ENCODE measurements at regions not wholly inside any gene's neighbourhood (a gene's known extent, or its start where the extent isn't known, plus 50 kb on each side); places are given as distances from the start of the nearest gene placed in this dataset.

DNA sequence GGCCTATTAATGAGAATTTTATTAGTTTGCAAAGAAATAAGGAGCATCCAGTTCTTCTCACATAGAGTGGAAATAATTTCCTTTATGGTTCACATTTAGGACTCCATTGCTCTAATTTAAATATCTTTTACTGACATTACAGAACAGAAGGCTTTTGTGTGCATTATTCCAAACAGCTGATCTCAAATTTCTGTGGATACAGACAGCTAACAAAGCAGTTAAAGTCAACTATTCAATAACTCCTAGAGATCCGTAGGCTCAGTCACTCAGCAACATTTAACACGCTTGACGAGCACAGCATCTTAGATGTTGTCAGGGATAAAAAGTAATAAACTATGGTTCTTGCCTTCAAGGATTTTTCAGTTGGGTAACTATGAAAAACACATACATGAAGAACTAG is 305.8 kb upstream of the SYNCRIP start:
- Histone ChIP-seq H3K4me3 (ENCODE audit: low read length) (no peak overlapping the region), H3K9ac (ENCODE audit: extremely low read depth, low read length, poor library complexity, severe bottlenecking) (no peak overlapping the region), H3K27ac (ENCODE audit: low read depth, low read length) (peak overlapping the region; percentile 9), H3K4me1 (ENCODE audit: control insufficient read depth, insufficient read depth, low read length) (no peaks in the 10 kb centered on the region), H3K9me3 (ENCODE audit: control insufficient read depth, low read length) (peaks cover 18% of the 10 kb centered on the region), H3K36me3 (ENCODE audit: control insufficient read depth, insufficient read depth, low read length) (no peaks in the 10 kb centered on the region), H3K27me3 (ENCODE audit: control insufficient read depth, insufficient read depth, low read length, poor library complexity, severe bottlenecking) (no peaks in the 10 kb centered on the region)
- Mint-ChIP-seq H3K36me3 (ENCODE audit: low read depth) (peaks cover 4% of the 10 kb centered on the region), H3K9me3 (peaks cover 17% of the 10 kb centered on the region), H3K27me3 (ENCODE audit: insufficient read depth) (peaks cover 11% of the 10 kb centered on the region), H3K4me3 (no peak overlapping the region), H3K27ac (no peak overlapping the region), H3K4me1 (peaks cover 3% of the 10 kb centered on the region)
- TF ChIP-seq, protein P1, sequence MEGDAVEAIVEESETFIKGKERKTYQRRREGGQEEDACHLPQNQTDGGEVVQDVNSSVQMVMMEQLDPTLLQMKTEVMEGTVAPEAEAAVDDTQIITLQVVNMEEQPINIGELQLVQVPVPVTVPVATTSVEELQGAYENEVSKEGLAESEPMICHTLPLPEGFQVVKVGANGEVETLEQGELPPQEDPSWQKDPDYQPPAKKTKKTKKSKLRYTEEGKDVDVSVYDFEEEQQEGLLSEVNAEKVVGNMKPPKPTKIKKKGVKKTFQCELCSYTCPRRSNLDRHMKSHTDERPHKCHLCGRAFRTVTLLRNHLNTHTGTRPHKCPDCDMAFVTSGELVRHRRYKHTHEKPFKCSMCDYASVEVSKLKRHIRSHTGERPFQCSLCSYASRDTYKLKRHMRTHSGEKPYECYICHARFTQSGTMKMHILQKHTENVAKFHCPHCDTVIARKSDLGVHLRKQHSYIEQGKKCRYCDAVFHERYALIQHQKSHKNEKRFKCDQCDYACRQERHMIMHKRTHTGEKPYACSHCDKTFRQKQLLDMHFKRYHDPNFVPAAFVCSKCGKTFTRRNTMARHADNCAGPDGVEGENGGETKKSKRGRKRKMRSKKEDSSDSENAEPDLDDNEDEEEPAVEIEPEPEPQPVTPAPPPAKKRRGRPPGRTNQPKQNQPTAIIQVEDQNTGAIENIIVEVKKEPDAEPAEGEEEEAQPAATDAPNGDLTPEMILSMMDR (conservative IDR thresholded peaks at IDR 0.05): no peak
- 94 to 100% methylated on average over 1 to 3 of the region's 3 CpGs for WGBS, 2 experiments (ENCODE audit: insufficient coverage in 1 of 2, insufficient read length in 1 of 2)
- DNase-seq: no peak

DNA sequence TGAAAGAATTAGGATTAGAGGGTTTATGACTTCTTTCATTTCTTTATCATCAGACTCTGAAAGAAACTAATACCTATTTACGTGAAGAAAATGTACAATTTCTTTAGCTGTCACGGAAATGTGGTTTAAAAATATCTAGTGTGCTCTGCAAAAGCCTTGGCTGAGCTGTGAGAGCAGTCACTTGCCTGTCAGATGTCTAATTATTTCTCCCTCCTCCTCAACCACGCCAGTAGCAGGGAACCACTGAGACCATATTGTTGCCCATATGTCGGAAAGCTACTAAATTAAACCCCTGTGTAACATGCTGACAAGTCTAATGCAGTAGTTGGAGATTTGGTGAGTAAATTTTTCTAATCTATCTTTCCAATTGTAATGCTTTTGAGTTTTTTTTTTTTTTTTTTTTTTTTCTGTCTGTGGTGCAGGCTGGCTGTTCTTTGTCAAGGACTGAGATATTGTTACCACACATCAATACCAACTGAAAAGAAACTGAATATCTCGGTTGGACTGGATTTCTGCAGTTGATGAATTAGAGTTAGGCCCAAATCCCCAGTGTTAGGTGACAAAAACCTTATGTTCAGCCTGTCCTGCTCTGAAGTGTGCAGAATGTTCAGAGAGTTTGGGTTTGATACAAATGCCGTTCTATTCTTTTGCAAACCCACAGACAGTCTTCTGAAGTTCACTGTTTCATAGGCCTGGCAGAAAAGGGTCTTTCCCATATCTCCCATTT is 302.9 kb upstream of the SYNCRIP start:
- no peak overlapping the region for H3K27ac ChIP-seq (ENCODE audit: low read depth, low read length)
- H3K27me3 ChIP-seq (ENCODE audit: control insufficient read depth, insufficient read depth, low read length, poor library complexity, severe bottlenecking): no peaks in the 10 kb centered on the region
- H3K36me3 ChIP-seq (ENCODE audit: control insufficient read depth, insufficient read depth, low read length): no peaks in the 10 kb centered on the region
- no peak overlapping the region for H3K4me3 Mint-ChIP-seq
- peaks cover 8% of the 10 kb centered on the region for H3K9me3 ChIP-seq (ENCODE audit: control insufficient read depth, low read length)
- TF ChIP-seq, protein P1 (conservative IDR thresholded peaks at IDR 0.05): no peak
- H3K4me1 Mint-ChIP-seq: peaks cover 11% of the 10 kb centered on the region
- no peak overlapping the region for H3K9ac ChIP-seq (ENCODE audit: extremely low read depth, low read length, poor library complexity, severe bottlenecking)
- H3K9me3 Mint-ChIP-seq: peaks cover 5% of the 10 kb centered on the region
- H3K27me3 Mint-ChIP-seq (ENCODE audit: insufficient read depth): peaks cover 11% of the 10 kb centered on the region
- H3K4me1 ChIP-seq (ENCODE audit: control insufficient read depth, insufficient read depth, low read length): no peaks in the 10 kb centered on the region
- H3K36me3 Mint-ChIP-seq (ENCODE audit: low read depth): peaks cover 2% of the 10 kb centered on the region
- H3K27ac Mint-ChIP-seq: no peak overlapping the region
- no peak for DNase-seq
- no peak overlapping the region for H3K4me3 ChIP-seq (ENCODE audit: low read length)
- WGBS, 2 experiments (ENCODE audit: insufficient coverage in 1 of 2, insufficient read length in 1 of 2): 89 to 97% methylated on average over 3 to 6 of the region's 6 CpGs

DNA sequence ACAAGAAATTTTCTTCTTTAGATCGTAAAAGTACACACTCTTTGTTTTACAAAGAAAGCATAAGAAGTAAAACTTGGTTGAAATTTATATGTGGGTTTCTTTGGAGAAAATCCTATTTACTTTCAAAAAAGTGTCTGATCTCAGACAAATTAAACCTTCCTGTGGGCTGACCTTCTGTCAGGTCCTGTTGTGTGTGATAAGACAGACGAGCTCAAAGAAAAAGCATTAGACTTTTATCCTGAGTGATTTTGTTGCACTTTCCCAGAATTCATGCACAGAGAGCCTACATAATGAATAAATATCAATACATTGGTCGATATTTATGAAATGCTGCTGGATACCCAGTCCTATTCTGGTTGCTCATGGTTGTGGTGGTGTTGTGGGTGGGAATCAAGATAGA is 302.1 kb upstream of the SYNCRIP start:
- no peak overlapping the region for H3K27ac Mint-ChIP-seq
- peaks cover 11% of the 10 kb centered on the region for H3K4me1 Mint-ChIP-seq
- H3K36me3 Mint-ChIP-seq (ENCODE audit: low read depth): no peaks in the 10 kb centered on the region
- DNase-seq: no peak
- H3K9me3 Mint-ChIP-seq: no peaks in the 10 kb centered on the region
- Histone ChIP-seq H3K9ac (ENCODE audit: extremely low read depth, low read length, poor library complexity, severe bottlenecking) (no peak overlapping the region), H3K27me3 (ENCODE audit: control insufficient read depth, insufficient read depth, low read length, poor library complexity, severe bottlenecking) (no peaks in the 10 kb centered on the region), H3K9me3 (ENCODE audit: control insufficient read depth, low read length) (peaks cover 8% of the 10 kb centered on the region), H3K36me3 (ENCODE audit: control insufficient read depth, insufficient read depth, low read length) (no peaks in the 10 kb centered on the region), H3K4me1 (ENCODE audit: control insufficient read depth, insufficient read depth, low read length) (no peaks in the 10 kb centered on the region), H3K4me3 (ENCODE audit: low read length) (no peak overlapping the region), H3K27ac (ENCODE audit: low read depth, low read length) (no peak overlapping the region)
- H3K27me3 Mint-ChIP-seq (ENCODE audit: insufficient read depth): peaks cover 11% of the 10 kb centered on the region
- TF ChIP-seq, protein P1 (conservative IDR thresholded peaks at IDR 0.05): no peak
- 80 to 97% methylated on average over 1 to 3 of the region's 3 CpGs for WGBS, 2 experiments (ENCODE audit: insufficient coverage in 1 of 2, insufficient read length in 1 of 2)
- H3K4me3 Mint-ChIP-seq: no peak overlapping the region

All from endodermal cell (in vitro differentiated cells).